ENCODE measurements at regions not wholly inside any gene's neighbourhood (a gene's known extent, or its start where the extent isn't known, plus 50 kb on each side); places are given as distances from the start of the nearest gene placed in this dataset.

- TF ChIP-seq POLR2AphosphoS5 (IDR thresholded peaks at IDR 0.05) (no peak), CTCF (IDR thresholded peaks at IDR 0.05) (no peak)
Measured at GRCh38 chr2:62404913-62405312, 101.1 kb downstream of the TMEM17 start.

Measured in breast epithelium (tissue), 3 donors.